ENCODE measurements at regions not wholly inside any gene's neighbourhood (a gene's known extent, or its start where the extent isn't known, plus 50 kb on each side); places are given as distances from the start of the nearest gene placed in this dataset.

- no peaks in the 10 kb centered on the region for H3K4me1 Mint-ChIP-seq (ENCODE audit: insufficient read depth, unreplicated experiment)
Measured at GRCh38 chr2:239488125-239488524, 87.3 kb upstream of the HDAC4 start.

GRCh38 chr2:239487272-239487671 lies 86.5 kb upstream of the HDAC4 start:
- BruUV-seq (replicated peaks): no TSS peak
- H3K36me3 Mint-ChIP-seq (ENCODE audit: insufficient read depth, unreplicated experiment): no peaks in the 10 kb centered on the region
- intact Hi-C loops (cut with micrococcal nuclease): no loop called here
- no peak for TF ChIP-seq CTCF (IDR thresholded peaks at IDR 0.05; ENCODE audit: unreplicated experiment)
- peaks cover 73% of the 10 kb centered on the region for H3K27me3 Mint-ChIP-seq (ENCODE audit: insufficient read depth, unreplicated experiment)
- H3K4me1 Mint-ChIP-seq (ENCODE audit: insufficient read depth, unreplicated experiment): no peaks in the 10 kb centered on the region
- no peak for DNase-seq (ENCODE audit: unreplicated experiment)
- H3K4me3 Mint-ChIP-seq (ENCODE audit: unreplicated experiment): no peak overlapping the region
- ChIA-PET CTCF (interaction anchor here (0.5 kb wide), 1 partner anchor 147 kb away, joined by 3 read pairs; no protein-coding TSS in a partner anchor), POLR2A (no interaction called here)
- H3K27ac Mint-ChIP-seq (ENCODE audit: low read depth, unreplicated experiment): no peak overlapping the region
- H3K9me3 Mint-ChIP-seq (ENCODE audit: unreplicated experiment): no peaks in the 10 kb centered on the region

More at GRCh38 chr2:239488125-239488524, 87.3 kb upstream of the HDAC4 start:
- Mint-ChIP-seq H3K27me3 (ENCODE audit: insufficient read depth, unreplicated experiment) (peaks cover 82% of the 10 kb centered on the region), H3K4me3 (ENCODE audit: unreplicated experiment) (no peak overlapping the region), H3K9me3 (ENCODE audit: unreplicated experiment) (no peaks in the 10 kb centered on the region), H3K27ac (ENCODE audit: low read depth, unreplicated experiment) (no peak overlapping the region), H3K36me3 (ENCODE audit: insufficient read depth, unreplicated experiment) (no peaks in the 10 kb centered on the region)
- no peak for DNase-seq (ENCODE audit: unreplicated experiment)
- POLR2A ChIA-PET: no interaction called here
- CTCF ChIA-PET: no interaction called here
- BruUV-seq (replicated peaks): no TSS peak
- TF ChIP-seq CTCF (IDR thresholded peaks at IDR 0.05; ENCODE audit: unreplicated experiment): no peak
- intact Hi-C loops (cut with micrococcal nuclease): no loop called here

- H3K27me3 Mint-ChIP-seq (ENCODE audit: insufficient read depth, unreplicated experiment): peaks cover 57% of the 10 kb centered on the region
- no peaks in the 10 kb centered on the region for H3K4me1 Mint-ChIP-seq (ENCODE audit: insufficient read depth, unreplicated experiment)
- H3K4me3 Mint-ChIP-seq (ENCODE audit: unreplicated experiment): no peak overlapping the region
- TF ChIP-seq CTCF (IDR thresholded peaks at IDR 0.05; ENCODE audit: unreplicated experiment): no peak
- CTCF ChIA-PET: interaction anchor here (0.7 kb wide), 2 partner anchors 9 to 174 kb away, joined by 3 read pairs; no protein-coding TSS in a partner anchor
- POLR2A ChIA-PET: no interaction called here
- no peak for DNase-seq (ENCODE audit: unreplicated experiment)
- no TSS peak for BruUV-seq (replicated peaks)
- H3K36me3 Mint-ChIP-seq (ENCODE audit: insufficient read depth, unreplicated experiment): no peaks in the 10 kb centered on the region
- intact Hi-C loops (cut with micrococcal nuclease): no loop called here
- H3K27ac Mint-ChIP-seq (ENCODE audit: low read depth, unreplicated experiment): no peak overlapping the region
- H3K9me3 Mint-ChIP-seq (ENCODE audit: unreplicated experiment): no peaks in the 10 kb centered on the region
Measured at GRCh38 chr2:239485622-239486021, 84.8 kb upstream of the HDAC4 start.

- Mint-ChIP-seq H3K4me1 (ENCODE audit: insufficient read depth, unreplicated experiment) (no peaks in the 10 kb centered on the region), H3K27ac (ENCODE audit: low read depth, unreplicated experiment) (no peak overlapping the region), H3K36me3 (ENCODE audit: insufficient read depth, unreplicated experiment) (no peaks in the 10 kb centered on the region), H3K4me3 (ENCODE audit: unreplicated experiment) (no peak overlapping the region), H3K9me3 (ENCODE audit: unreplicated experiment) (no peaks in the 10 kb centered on the region), H3K27me3 (ENCODE audit: insufficient read depth, unreplicated experiment) (peaks cover 48% of the 10 kb centered on the region)
- POLR2A ChIA-PET: no interaction called here
- no peak for TF ChIP-seq CTCF (IDR thresholded peaks at IDR 0.05; ENCODE audit: unreplicated experiment)
- DNase-seq (ENCODE audit: unreplicated experiment): no peak
- BruUV-seq (replicated peaks): no TSS peak
- intact Hi-C loops (cut with micrococcal nuclease): no loop called here
- CTCF ChIA-PET: interaction anchor here (0.7 kb wide), 1 partner anchor 175 kb away, joined by 3 read pairs; no protein-coding TSS in a partner anchor
Measured at GRCh38 chr2:239484571-239485355, 83.9 kb upstream of the HDAC4 start.

Measured in MCF 10A (cell line).